ENCODE measurements at regions not wholly inside any gene's neighbourhood (a gene's known extent, or its start where the extent isn't known, plus 50 kb on each side); places are given as distances from the start of the nearest gene placed in this dataset.
"Not testable (repeated sequence)": the region's sequence is repeated elsewhere in the genome, so short reads cannot be mapped to it uniquely, and the experiment has no call there.

DNA sequence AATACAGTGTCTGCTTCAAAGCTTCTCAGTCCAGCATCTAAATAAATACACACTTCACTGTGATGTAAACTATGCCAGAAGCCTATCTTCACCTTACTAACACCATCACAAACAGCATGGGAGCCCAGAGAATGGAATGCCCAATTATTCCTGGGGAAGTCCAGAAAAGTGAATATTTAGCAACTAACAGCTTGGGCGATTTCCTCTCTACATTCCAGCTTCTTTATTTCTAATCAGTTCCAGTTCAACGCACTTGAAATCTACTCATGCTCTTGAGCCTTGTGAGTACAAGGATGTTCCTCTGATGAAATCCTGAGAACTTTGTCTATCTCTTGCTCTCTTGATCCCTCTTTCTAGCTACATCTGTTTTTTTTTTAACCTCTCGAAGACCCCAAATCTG is 100.4 kb upstream of the C9orf72 start:
- no peak for DNase-seq (ENCODE audit: low spot score)

DNA sequence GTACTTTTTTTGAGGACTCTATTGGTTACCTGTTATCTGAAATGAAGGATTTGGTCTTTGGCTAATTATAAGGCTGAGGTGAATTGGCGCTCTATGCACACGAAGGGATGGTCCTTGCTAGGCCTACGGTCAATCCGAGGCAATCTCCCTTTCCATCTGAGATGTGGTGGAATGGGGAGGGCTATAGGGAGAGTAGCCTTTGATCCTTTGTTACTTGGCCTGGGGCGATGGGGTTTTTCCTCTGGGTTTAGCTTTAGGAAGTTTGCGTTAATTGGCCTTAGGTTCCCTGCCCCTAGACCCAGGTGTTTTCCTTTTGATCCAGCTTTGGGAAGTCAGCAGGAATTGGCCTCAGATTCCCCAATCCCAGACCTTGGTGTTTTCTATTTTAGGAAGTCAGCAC is 102.1 kb upstream of the C9orf72 start:
- DNase-seq (ENCODE audit: low spot score): no peak

DNA sequence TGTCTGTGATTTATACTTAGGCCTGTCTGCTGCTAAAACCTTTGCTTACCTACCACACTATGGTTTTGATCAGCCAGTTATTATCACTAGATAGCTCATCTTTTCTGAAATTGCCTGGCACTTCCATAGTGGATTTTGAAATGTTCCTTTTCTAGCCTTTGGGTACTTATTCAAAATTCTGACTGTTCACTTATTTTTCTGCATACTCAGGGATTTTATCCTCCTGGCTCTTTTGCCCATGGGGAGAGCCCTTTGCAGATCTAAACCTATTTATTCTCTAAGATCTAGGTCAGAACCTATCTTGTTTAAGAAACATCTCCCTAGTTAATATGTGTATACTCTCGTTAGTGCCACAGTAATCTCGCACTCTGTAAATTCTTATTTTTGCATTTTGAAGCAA is 103.5 kb upstream of the C9orf72 start:
- DNase-seq (ENCODE audit: low spot score): no peak

DNA sequence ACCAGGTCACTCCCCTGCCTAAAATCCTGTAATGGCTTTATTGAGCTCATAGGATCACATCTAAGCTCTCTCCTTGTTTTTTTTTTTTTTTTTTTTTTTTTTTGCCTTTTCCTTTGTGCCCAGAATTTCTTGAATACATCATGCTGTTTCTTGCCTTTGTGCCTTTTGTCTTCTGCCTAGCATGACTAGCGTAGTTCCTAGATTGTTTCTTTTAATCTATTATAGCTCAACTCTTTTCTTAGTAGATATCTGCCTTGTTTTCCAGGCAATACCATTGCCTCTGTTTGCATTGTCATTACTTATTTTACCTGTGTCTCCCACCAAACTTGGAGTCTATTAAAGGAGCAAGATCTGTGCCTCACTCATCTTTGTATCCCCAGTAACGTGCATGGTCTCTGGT is 106.1 kb upstream of the C9orf72 start:
- DNase-seq (ENCODE audit: low spot score): no peak

DNA sequence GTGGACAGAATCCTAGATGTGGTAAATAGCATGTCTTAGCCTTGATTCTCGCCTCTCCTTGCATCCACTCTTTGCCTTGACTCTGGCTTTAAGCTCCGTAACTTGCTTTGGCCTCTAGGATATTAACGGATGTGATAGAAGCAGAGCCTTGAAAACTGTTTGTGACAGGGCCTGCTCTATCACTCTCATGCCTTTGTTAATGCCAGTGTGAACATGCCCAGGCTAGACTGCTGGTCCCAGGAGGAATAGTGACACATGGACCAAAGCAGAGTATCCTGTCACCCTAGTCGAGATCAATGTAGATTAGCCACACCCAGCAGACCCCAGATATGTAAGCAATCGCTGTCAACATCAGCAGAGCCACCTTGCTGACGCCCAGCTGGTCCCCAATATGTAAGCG is 109.9 kb upstream of the C9orf72 start:
- no peak for DNase-seq (ENCODE audit: low spot score)

DNA sequence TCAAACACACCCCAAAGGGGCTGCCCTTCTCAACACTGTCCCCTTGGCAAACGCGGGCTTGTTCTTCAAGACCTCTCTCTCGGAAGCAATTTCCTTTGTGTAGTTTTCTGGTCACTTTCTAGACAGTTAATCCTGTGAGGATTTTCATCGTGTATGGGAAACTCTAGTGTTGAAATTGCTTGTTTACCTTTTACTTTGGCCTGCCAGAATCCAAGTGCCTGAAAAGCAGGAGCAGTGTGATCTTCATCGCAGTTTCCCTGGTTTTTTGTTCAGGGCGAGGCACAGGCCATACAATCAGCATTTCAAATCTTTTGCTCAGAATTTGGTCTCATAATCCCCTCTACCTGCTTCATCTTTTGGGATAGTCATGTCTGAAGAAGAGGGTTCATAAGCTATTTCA is 115.7 kb upstream of the C9orf72 start:
- DNase-seq (ENCODE audit: low spot score): no peak

DNA sequence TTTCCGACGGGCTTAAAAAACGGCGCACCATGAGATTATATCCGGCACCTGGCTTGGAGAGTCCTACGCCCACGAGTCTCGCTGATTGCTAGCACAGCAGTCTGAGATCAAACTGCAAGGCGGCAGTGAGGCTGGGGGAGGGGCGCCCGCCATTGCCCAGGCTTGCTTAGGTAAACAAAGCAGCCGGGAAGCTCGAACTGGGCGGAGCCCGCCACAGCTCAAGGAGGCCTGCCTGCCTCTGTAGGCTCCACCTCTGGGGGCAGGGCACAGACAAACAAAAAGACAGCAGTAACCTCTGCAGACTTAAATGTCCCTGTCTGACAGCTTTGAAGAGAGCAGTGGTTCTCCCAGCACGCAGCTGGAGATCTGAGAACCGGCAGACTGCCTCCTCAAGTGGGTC is 117.5 kb upstream of the C9orf72 start:
- not testable (repeated sequence) for DNase-seq (ENCODE audit: low spot score)

DNA sequence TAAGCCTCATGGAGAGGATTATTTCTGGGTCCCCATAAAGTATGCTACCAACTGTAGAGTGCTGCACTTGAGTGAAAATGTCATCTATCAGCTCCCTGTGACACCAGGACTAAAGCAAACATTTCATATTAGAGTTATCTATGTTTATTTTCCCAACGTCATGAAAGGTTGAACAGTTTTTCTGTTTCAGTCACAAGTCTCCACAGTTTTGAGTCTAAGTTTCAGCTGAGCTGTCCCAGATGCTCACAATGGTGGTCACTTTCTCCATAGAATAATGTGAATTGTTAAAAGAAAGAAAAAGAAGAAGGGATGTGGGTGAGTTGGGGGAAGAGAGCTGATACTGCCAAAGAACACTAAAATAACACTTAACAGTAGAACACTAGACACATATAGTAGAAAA is 126.3 kb upstream of the C9orf72 start:
- no peak for DNase-seq (ENCODE audit: low spot score)

DNA sequence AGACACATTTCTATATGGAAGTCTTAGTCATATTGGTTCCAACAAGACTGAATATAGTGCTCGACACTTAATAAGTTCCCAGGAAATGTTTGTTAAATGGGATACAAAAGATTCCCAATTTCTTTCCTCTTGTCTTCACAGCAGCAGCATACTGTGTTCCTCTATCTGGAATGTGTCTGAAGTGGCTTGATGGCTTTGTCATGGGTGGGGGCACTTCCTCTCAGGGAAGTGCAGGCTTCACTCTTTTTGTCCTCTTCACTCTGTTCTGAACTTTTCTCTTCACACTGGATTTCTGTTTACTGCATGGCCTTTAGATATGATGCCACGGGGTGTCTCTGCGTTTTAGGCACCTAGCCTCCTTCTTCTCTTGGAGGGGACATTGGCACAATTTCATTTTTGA is 127.7 kb upstream of the C9orf72 start:
- no peak for DNase-seq (ENCODE audit: low spot score)

DNA sequence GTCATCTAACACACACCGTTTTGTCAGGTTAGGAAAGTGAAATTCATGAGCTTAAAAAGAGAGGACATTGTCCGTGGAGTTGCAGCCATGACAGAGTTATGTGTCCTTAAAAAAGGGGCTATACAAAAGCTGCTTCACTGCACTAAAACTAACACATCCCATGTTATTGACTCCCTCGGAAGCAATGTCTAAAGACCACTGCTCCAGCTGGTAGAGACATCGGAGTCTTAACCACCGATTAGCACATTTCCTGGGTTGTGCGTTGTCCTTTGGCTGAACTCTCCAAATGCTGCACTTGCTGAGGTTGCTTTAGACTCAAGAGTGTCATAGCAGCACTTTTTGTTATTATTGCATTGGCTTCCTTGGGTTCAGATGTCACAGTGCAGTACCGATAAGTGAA is 128.3 kb upstream of the C9orf72 start:
- DNase-seq (ENCODE audit: low spot score): no peak

DNA sequence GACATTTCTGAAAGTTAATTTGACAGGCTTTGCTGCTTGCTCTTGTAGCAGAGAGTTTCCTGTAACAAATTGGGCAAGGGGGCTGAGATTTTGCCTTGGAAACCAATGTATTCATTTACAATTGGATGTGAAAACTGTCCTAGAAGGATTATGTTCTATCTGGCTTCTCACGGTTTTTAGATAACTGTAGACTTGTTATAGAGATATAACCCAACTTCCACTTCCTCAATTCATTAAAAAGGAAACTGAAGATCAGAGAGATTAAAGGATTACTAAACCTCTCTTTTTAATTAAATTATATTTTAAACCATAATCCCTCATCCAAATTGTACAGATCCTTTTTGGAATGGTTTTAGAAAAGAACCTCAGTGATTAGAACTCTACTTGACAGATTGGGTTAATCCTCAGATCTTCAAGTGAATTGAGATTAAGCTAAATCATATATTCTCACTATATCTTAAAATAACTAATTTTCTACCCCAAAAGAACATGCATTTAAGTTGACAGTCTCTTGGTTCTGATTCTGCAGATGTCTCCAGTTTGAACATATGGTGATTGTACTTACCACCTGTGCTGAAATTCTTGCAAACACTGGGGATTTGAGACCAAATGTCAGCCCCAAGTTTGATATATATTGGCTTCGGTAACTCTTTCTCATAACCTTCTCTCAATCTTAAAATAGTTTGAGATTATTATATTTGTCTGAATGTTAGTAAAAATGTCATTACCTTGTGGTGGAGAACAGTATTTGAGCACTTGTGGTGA is 130.1 kb upstream of the C9orf72 start:
- no peak for DNase-seq (ENCODE audit: low spot score)

DNA sequence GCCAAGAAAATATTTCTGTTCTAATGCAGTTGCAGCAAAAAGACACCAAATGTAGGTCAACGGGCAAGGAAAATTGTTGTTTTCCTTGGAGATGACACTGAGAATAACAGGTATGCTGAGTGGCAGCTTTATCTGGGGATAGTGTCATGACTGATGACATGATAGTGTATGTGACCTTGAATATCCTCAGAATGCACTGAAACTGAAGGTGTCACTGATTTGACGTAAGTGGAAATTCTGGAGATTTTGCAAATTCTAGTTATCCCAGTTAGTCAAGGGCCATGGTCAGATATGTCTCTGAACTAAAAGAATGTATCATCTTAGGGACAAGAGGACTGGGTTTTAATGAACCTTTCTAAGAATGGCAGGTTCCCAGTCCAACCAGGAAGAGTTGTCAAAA is 138.0 kb upstream of the C9orf72 start:
- DNase-seq (ENCODE audit: low spot score): no peak

DNA sequence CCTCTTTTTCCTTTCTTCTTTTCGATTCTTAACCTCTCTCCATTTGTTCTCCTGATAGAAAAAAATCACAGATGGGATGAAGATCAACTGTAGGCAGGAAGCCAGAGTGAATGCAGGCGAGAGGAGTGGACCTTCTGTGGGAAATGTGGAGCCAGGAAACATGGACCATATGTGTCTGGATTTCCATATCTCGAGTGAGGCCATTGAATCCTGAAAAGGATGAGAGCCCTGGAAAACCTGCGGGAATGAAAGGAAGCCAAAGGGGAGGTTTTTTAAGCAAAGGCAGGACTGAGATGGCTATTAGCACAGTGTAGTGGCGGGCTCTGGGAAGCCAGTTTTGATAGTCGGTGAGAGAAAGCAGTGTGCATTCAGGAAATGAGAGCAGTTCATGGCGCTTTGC is 139.5 kb upstream of the C9orf72 start:
- DNase-seq (ENCODE audit: low spot score): no peak

DNA sequence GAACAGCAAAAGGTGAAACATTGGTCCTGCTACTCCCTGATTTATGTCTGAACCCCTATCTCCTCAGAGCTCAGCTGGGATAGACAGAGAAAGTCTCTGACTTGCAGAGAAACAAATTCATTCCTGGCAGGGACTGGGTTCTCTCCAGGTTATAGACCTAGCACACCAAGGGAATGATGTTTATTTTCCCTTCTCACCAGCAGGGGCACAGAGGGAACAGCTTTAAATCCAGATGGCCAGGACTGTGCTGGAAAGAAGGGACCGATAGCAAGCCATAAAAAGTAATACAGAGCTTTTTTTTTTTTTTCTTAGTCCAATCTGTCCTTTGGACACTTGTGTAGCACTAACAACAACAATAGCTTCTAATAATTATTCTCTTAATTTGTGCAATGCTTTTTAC is 141.1 kb upstream of the C9orf72 start:
- DNase-seq (ENCODE audit: low spot score): no peak

DNA sequence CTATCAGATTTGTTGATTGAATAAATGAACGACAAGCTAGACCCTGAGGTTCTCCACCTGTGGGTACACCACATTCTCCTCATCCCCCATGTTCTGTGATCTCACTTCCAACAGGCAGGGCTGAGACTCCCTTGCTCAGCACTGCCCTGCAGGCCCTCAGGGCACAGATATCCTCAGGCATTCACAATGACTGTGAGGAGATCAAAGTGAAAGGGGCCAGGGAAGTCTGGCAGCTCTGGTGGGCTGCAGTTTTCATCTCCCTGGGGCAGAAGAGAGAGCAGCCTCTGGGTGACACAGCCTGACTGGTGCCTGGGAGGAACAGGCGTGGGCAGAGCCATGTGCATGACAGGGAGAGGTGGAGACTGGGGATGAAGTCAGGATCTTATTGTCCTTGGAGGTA is 142.4 kb upstream of the C9orf72 start:
- no peak for DNase-seq (ENCODE audit: low spot score)

DNA sequence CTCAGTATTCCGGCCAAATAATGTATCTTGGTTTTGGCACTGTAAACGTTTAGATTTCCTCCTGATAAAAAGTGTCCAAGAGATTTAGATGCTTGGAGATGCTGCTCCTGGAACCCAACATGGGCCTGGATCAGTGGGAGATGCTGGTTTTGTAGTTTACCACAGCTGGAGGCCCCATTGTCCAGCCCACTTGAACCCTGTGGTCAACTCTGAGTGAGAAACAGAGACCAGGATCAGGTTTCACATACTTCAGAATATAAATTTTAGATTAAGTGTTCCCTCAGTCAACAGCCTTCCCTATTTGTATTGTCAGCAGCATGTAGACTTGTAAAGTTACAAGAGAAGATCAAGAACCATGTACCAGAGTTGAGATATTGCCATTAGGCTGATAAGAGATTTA is 144.7 kb upstream of the C9orf72 start:
- no peak for DNase-seq (ENCODE audit: low spot score)

DNA sequence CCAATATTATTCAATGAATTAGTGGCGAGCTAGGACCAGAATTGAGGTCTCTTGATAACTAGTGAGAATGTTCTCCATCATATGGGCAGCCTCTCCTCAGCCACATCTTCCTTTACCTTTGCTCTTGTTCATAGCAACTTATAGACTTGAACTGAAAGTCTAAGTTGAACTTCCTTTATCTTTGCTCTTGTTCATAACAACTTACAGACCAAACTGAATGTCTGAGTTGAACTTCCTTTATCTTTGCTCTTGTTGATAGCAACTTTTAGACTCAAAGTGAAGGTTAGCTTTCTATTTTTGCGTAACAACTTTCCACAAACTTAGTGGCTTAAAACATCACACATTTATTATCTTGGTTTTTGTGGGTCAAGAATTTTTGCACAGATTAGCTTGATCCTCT is 146.4 kb upstream of the C9orf72 start:
- no peak for DNase-seq (ENCODE audit: low spot score)

DNA sequence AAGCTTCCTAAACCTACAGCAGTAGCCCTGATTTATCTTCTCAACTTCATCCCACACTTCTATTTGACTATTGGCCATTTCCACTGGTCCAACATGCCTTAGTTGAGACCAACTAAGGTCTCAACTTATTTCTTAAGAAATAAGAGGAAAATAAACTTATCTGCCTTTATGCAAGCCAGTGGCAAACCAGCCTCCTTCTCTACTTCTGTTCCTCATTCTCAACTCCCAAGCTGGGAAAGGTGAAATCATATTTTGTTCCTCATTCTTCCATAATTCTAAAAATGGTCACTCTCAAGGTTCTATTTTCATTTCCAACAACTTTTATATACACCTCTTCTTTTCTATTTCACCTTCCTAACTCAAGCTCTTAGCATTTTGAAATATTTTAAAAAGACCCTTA is 149.6 kb upstream of the C9orf72 start:
- DNase-seq (ENCODE audit: low spot score): no peak

DNA sequence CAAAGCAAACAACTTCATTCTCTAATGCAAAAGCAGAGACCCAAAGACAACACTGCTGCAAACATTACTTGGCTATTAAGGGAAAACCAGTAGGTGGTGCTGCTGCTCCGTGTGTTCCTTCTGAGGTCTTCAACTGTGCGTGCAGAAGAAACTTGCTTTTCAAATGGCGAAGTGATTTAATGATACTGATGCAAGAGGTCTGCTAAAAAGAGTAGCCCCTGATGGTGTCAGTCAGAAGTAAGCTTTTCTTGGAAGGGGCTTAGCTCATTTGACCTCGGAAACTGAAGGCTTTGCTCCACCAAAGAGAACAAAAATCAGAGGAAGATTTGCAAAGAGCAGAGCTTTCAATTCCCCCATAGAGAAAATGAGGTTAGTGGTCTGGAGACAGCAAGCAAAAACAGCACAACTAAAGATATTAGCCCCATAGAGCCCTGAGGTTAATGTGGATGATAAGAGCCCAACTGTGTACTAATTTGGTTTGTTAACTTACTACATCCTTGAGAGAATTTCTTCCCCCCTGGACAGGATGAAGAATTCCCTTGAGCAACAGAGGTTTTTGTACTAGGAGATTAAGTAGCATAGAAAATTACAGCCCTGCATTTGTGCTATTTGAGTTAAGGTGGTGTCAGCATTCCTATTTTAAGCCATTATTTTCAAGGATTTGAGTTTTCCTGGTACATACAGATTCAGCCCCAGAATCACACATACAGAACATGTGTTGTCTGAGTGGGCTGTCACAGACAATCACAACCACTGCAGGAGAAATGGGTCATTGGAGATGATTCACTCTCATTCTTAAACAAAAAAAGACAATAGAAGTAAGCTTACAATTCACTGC is 153.2 kb upstream of the C9orf72 start:
- DNase-seq (ENCODE audit: low spot score): peak; percentile 15

DNA sequence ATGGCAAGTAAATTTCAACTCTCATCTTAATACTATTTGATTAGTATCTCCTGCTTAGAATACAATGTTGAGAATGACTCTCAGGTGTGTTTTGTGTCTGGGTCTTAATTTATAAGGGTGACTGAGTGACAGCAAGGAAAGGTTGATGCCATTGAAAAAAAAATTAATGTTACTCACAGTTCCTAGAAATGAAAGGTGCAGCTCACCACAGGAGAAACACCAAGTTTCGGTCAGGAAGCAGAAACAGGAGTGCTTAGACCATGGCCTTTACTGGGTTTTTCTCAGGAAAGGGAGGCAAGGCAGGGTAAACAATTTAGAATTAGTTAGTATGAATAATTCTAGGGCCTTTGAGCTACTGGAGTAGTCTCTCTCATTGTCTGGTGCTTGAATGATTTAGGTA is 159.2 kb upstream of the C9orf72 start:
- no peak for DNase-seq (ENCODE audit: low spot score)

DNA sequence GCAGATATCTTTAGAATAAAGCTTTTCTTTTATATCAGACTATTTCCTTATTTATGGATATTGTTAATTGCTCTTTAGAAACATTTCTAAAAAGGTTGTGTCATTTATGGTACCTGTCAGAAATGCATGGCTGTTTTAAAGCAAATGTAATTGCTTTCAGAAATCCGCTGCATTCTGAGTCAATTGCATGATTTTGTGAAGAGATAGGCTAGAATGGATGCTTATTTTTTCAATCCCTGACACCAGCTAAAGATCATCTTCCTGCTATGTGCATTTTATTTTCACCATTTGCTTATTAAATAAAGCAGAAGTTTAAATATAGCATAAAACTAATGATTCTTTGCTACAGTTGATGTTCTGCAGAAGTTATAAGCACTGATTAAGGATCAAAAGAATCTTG is 170.2 kb upstream of the C9orf72 start:
- DNase-seq (ENCODE audit: low spot score): no peak

DNA sequence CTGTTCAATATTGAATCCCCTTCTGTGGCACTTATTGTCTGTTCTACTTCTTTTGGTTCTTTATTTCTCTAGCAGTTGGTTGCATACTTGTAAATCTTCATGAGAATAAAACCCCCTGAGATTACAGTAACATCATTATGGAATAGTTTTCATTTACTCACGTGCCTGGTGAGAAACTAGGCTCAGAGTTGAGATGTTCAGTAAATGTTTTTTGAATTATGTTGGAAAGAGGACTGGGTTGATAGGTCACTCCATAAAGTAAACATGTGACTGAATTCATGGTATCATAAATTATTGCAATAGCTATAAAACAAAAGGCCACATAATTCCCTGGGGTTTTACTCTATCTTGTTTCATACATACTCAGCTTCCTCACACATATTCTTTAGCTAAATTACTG is 174.2 kb upstream of the C9orf72 start:
- no peak for DNase-seq (ENCODE audit: low spot score)

DNA sequence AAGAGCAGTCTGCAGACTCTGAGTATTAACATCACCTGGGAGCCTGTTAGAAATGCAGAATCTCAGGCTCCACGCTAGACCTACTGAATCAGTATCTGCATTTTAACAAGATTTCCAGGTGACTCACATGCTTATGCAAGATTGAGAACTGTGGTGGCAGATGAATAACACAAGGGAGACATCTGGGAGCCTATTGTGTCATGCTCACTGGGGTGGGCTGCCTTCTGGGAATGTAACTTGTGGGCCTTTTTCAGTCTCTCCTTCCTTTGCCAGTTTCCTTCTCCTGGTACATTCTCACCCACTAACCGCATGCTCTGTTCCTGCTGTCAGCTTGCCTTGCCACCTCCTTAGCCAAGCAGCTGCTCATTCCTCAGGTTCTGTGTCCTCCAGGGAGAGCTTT is 176.6 kb upstream of the C9orf72 start:
- DNase-seq (ENCODE audit: low spot score): no peak

DNA sequence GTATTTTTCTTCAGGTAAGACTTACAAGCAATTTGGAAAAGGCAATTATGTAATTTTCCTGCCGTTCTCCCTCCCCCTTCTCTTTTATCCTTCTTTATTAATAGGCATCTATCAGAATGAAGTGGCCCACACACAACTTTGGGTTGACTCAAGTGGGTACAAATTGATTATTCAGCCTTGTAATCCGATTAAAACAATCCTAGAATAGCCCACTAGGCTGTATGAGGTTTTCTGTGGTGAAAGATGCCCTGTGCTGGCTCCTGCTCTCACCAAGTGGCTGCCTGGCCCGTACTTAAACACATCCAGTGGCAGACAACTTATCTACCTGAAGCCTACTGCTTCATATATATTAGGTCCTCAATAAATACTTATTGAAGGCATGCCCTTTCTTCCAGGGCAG is 177.3 kb upstream of the C9orf72 start:
- DNase-seq (ENCODE audit: low spot score): no peak

Measured in AG08395 (cell line).